Keratinocyte (primary cell): ENCODE measurements at regions not wholly inside any gene's neighbourhood (a gene's known extent, or its start where the extent isn't known, plus 50 kb on each side); places are given as distances from the start of the nearest gene placed in this dataset.

Experiments
- CTCF ChIP-seq, 3 experiments: IDR thresholded peaks in 1 of 3; conservative IDR thresholded peaks in 1 of 3; optimal IDR thresholded peaks in 1 of 3; 2 replicates in 2 of 3; 3 replicates in 1 of 3; pipeline versions ENCODE3 to v1.5.1; 2011; ENCODE audit warnings: low read length in 3 of 3, mild to moderate bottlenecking in 3 of 3, moderate library complexity in 2 of 3, control low read depth in 1 of 3, inconsistent platforms in 1 of 3; ENCODE audit not compliant: insufficient read depth in 2 of 3; ENCODE audit errors: extremely low read depth in 1 of 3
- EZH2 ChIP-seq: IDR thresholded peaks from one replicate; pipeline ENCODE4 v1.6.1; 2012; ENCODE audit warnings: inconsistent platforms, mild to moderate bottlenecking, low read length, moderate library complexity

DNA sequence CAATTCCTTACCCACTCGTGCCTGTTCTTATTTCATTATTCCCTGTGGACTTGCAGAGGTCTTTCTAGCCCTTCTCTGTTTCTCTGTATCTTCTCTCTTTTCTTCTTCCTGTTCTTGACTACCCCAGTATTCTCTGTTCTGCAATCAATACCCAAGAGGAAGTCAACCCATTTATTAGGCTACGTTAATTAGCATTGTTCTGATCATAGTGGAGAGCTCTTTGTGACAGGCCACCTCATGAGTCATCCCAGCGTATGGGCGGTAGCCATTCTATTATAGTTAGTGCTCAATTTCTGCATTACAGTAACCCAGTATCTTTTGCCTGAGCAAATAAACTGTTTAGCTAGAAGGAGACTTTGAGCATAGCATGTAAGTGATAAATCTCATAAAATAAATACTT is 259.5 kb upstream of the GRM7 start:
- no peak for TF ChIP-seq CTCF (optimal IDR thresholded peaks at IDR 0.05 in 1 of 3, IDR thresholded peaks at IDR 0.05 in 1 of 3, conservative IDR thresholded peaks at IDR 0.05 in 1 of 3; ENCODE audit: extremely low read depth in 1 of 3, insufficient read depth in 2 of 3, low read length in 3 of 3)
- TF ChIP-seq EZH2 = no peak
